HCT116 (cell line): ENCODE measurements at regions not wholly inside any gene's neighbourhood (a gene's known extent, or its start where the extent isn't known, plus 50 kb on each side); places are given as distances from the start of the nearest gene placed in this dataset.

ENCODE experiments used
- ATAC-seq: fragments of 200-7000 bp; cut with Tn5 transposase; 2 replicates; pipeline ENCODE4 v1.9.1; 2020; ENCODE audit warnings: mild to moderate bottlenecking, moderate library complexity
- BruUV-seq: library from RNA; stranded (reverse); fragments of 400-500 nt; replicated peaks from 2 replicates; lab custom pipeline; 2021; lab: Mats Ljungman, UMichigan
- CTCF ChIA-PET: fragments of 300-600 bp; sonication (Branson Sonifier 250); formaldehyde crosslinking; loops from one replicate; lab custom pipeline; 2021; ENCODE audit warnings: antibody characterized with exemption; lab: Charles Lee
- POLR2A ChIA-PET: fragments of 300-600, 350-600 bp; sonication (Branson Sonifier 250); formaldehyde crosslinking; loops from one replicate; lab custom pipeline; 2021; ENCODE audit warnings: antibody characterized with exemption; lab: Charles Lee
- RAD21 ChIA-PET, 2 experiments: fragments of 300-600 bp; sonication (Branson Sonifier 250); formaldehyde crosslinking; loops; one replicate each; lab custom pipeline; 2023; ENCODE audit warnings: low total read pairs in 2 of 2; ENCODE audit not compliant: uncharacterized antibody in 2 of 2, unreplicated experiment in 2 of 2, low non-redundant PET in 1 of 2; lab: Charles Lee
- DNase-seq: peaks from one replicate; pipeline ENCODE4 v3.0.0-alpha.2; 2010; ENCODE audit warnings: low read depth, low spot score
- H2AFZ ChIP-seq: fragments of 200-600 bp; shearing (Covaris generic), sonication (generic); 2 replicates; pipeline ENCODE4 v1.6.1; 2017; ENCODE audit warnings: low read depth, mixed run types, mixed read lengths, antibody characterized with exemption, low read length; ENCODE audit not compliant: poor library complexity, severe bottlenecking
- H3K27ac ChIP-seq: 2 replicates; pipeline ENCODE4 v1.5.1; 2012; ENCODE audit warnings: low read depth, low read length
- H3K27me3 ChIP-seq: fragments of 200-600 bp; sonication (generic); 2 replicates; pipeline ENCODE4 v1.6.1; 2016; ENCODE audit warnings: mixed run types, low read length, mixed read lengths; ENCODE audit not compliant: insufficient read depth
- H3K36me3 ChIP-seq, 2 experiments: fragments of 200-500 bp in 1 of 2; fragments of 200-600 bp in 1 of 2; sonication (Bioruptor generic) in 1 of 2; sonication (generic) in 1 of 2; 2 replicates each; pipeline versions ENCODE4 v1.5.1 to v1.6.1; 2014 to 2016; ENCODE audit warnings: low read length in 2 of 2, inconsistent platforms in 1 of 2, mixed read lengths in 1 of 2, mixed run types in 1 of 2; ENCODE audit not compliant: insufficient read depth in 2 of 2, control insufficient read depth in 1 of 2
- H3K4me1 ChIP-seq, 2 experiments: fragments of 200-600 bp in 1 of 2; sonication (generic) in 1 of 2; 2 replicates each; pipeline versions ENCODE4 v1.5.1 to v1.6.1; 2012 to 2017; ENCODE audit warnings: low read length in 2 of 2, inconsistent platforms in 1 of 2, mild to moderate bottlenecking in 1 of 2, mixed read lengths in 1 of 2, mixed run types in 1 of 2, moderate library complexity in 1 of 2; ENCODE audit not compliant: insufficient read depth in 2 of 2, control insufficient read depth in 1 of 2
- H3K4me2 ChIP-seq: fragments of 200-600 bp; sonication (generic); 2 replicates; pipeline ENCODE4 v1.6.1; 2017; ENCODE audit warnings: mixed run types, low read length, mixed read lengths
- H3K4me3 ChIP-seq, 2 experiments: fragments of 200-600 bp in 1 of 2; sonication (generic) in 1 of 2; replicated peaks in 1 of 2; 2 replicates each; pipeline ENCODE4 v1.5.1; 2011 to 2016; ENCODE audit warnings: low read length in 2 of 2, control low read depth in 1 of 2, low read depth in 1 of 2, mild to moderate bottlenecking in 1 of 2, mixed read lengths in 1 of 2, mixed run types in 1 of 2
- H3K79me2 ChIP-seq: fragments of 200-600 bp; sonication (generic); 2 replicates; pipeline ENCODE4 v1.6.1; 2017; ENCODE audit warnings: mild to moderate bottlenecking, mixed run types, low read length, moderate library complexity, mixed read lengths; ENCODE audit not compliant: insufficient read depth
- H3K9ac ChIP-seq: fragments of 200-600 bp; sonication (generic); 2 replicates; pipeline ENCODE4 v1.6.1; 2016; ENCODE audit warnings: low read length, mixed read lengths
- H3K9me2 ChIP-seq: fragments of 200-600 bp; sonication (generic), shearing (Covaris generic); 2 replicates; pipeline ENCODE4 v1.6.1; 2017; ENCODE audit warnings: mixed run types, mild to moderate bottlenecking, moderate library complexity; ENCODE audit not compliant: insufficient read depth
- H3K9me3 ChIP-seq, 2 experiments: fragments of 200-500 bp in 1 of 2; fragments of 200-600 bp in 1 of 2; sonication (Bioruptor generic) in 1 of 2; sonication (generic) in 1 of 2; 2 replicates each; pipeline ENCODE4 v1.6.1; 2014 to 2017; ENCODE audit warnings: low read length in 2 of 2, mixed read lengths in 2 of 2, inconsistent platforms in 1 of 2, low read depth in 1 of 2, mild to moderate bottlenecking in 1 of 2, mixed run types in 1 of 2, moderate library complexity in 1 of 2; ENCODE audit not compliant: control insufficient read depth in 1 of 2, insufficient read depth in 1 of 2
- H4K20me1 ChIP-seq: fragments of 200-600 bp; sonication (generic), shearing (Covaris generic); 2 replicates; pipeline ENCODE4 v1.6.1; 2017; ENCODE audit warnings: mixed run types, mild to moderate bottlenecking, moderate library complexity; ENCODE audit not compliant: insufficient read depth
- ATF3 ChIP-seq: IDR thresholded peaks from 2 replicates; pipeline ENCODE4 v1.6.1; 2012
- CBX3 ChIP-seq: IDR thresholded peaks from 2 replicates; pipeline ENCODE4 v1.6.1; 2012; ENCODE audit warnings: low read depth
- ELF1 ChIP-seq: IDR thresholded peaks from 2 replicates; pipeline ENCODE4 v1.6.1; 2012; ENCODE audit warnings: low read depth, borderline replicate concordance
- EZH2 ChIP-seq: fragments of 200-600 bp; sonication (generic); IDR thresholded peaks from 2 replicates; pipeline ENCODE4 v1.6.1; 2017; ENCODE audit warnings: antibody characterized with exemption, mixed run types
- EZH2phosphoT487 ChIP-seq: fragments of 200-600 bp; IDR thresholded peaks from 2 replicates; pipeline ENCODE4 v1.6.1; 2018; ENCODE audit warnings: antibody characterized with exemption, borderline replicate concordance
- FOSL1 ChIP-seq: IDR thresholded peaks from 2 replicates; pipeline ENCODE4 v1.6.1; 2012; ENCODE audit warnings: low read depth
- MAX ChIP-seq: IDR thresholded peaks from 2 replicates; pipeline ENCODE4 v1.6.1; 2012
- SIN3A ChIP-seq: IDR thresholded peaks from 2 replicates; pipeline ENCODE4 v1.6.1; 2012; ENCODE audit warnings: low read depth
- TCF7L2 ChIP-seq: IDR thresholded peaks from 2 replicates; pipeline ENCODE4 v1.7.0; 2011; ENCODE audit warnings: borderline replicate concordance, inconsistent platforms; ENCODE audit not compliant: insufficient read depth, insufficient read length; ENCODE audit errors: extremely low read depth
- YY1 ChIP-seq: IDR thresholded peaks from 2 replicates; pipeline ENCODE4 v1.6.1; 2011; ENCODE audit warnings: low read length, low read depth, moderate library complexity, mild to moderate bottlenecking; ENCODE audit not compliant: insufficient replicate concordance; ENCODE audit errors: extremely low read depth
- ZNF274 ChIP-seq: fragments of 200-500 bp; sonication (Bioruptor generic); IDR thresholded peaks from 2 replicates; pipeline ENCODE4 v1.6.1; 2014; ENCODE audit warnings: mild to moderate bottlenecking, low read depth, low read length, inconsistent platforms
- intact Hi-C: fragments of 100-400 bp; cut with micrococcal nuclease; formaldehyde crosslinking; loops from 2 replicates; pipeline ENCODE4 v1.10.0; 2022

GRCh38 chr2:238796223-238796885 lies 51.5 kb upstream of the TWIST2 start:
- H3K79me2 ChIP-seq: no peaks in the 10 kb centered on the region
- ChIA-PET CTCF (no interaction called here), POLR2A (no interaction called here), RAD21 (no interaction called here)
- no peaks in the 10 kb centered on the region for H3K4me1 ChIP-seq
- no peaks in the 10 kb centered on the region for H4K20me1 ChIP-seq
- no peak overlapping the region for H3K27ac ChIP-seq
- H2AFZ ChIP-seq: no peak overlapping the region
- BruUV-seq: no TSS peak
- ATAC-seq (no peak), DNase-seq (no peak)
- no peak overlapping the region for H3K4me2 ChIP-seq
- H3K9ac ChIP-seq: no peak overlapping the region
- H3K4me3 ChIP-seq: no peak overlapping the region
- no peaks in the 10 kb centered on the region; the same call in 1 of the 2 replicates for H3K27me3 ChIP-seq
- H3K9me3 ChIP-seq: no peaks in the 10 kb centered on the region
- TF ChIP-seq YY1: no peak
- no peak for TF ChIP-seq TCF7L2
- no peak for TF ChIP-seq EZH2phosphoT487
- TF ChIP-seq ATF3: no peak
- no peak for TF ChIP-seq CBX3
- TF ChIP-seq FOSL1: no peak
- TF ChIP-seq SIN3A: no peak
- TF ChIP-seq EZH2: no peak
- no peak for TF ChIP-seq ZNF274
- TF ChIP-seq MAX: no peak
- TF ChIP-seq ELF1: no peak
- no peaks in the 10 kb centered on the region for H3K9me2 ChIP-seq
- intact Hi-C loops: no loop called here
- H3K36me3 ChIP-seq: no peaks in the 10 kb centered on the region
